ENCODE measurements at regions not wholly inside any gene's neighbourhood (a gene's known extent, or its start where the extent isn't known, plus 50 kb on each side); places are given as distances from the start of the nearest gene placed in this dataset.

DNA sequence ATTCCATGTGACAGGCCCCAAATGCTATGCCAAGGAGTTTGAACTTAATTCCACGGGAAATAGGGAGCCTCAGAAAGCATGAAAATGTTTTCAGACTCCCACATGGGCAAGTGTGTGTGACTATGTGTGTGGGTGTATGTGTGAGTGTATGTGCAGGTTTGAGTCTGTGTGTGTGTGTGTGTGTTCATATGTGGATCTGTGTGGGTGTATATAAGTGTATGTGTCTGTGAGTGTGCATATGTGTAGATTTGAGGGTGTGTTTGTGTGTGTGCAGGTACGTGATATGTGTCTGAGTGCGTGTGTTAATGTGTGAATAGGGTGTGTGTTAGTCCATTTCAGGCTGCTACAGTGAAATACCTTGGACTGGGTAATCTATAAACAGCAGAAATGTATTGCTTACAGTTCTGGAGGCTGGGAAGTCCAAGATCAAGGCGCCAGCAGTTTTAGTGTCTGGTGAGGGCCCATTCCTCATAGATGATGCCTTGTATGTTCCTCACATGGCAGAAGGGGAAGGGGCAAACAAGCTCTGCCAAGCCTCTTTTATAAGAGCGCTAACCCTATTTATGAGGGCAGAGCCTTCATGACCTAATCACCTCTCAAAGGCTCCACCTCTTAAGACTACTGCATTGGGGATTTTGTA lies 181.1 kb upstream of the TAB2 start:
- TF ChIP-seq, protein P1, sequence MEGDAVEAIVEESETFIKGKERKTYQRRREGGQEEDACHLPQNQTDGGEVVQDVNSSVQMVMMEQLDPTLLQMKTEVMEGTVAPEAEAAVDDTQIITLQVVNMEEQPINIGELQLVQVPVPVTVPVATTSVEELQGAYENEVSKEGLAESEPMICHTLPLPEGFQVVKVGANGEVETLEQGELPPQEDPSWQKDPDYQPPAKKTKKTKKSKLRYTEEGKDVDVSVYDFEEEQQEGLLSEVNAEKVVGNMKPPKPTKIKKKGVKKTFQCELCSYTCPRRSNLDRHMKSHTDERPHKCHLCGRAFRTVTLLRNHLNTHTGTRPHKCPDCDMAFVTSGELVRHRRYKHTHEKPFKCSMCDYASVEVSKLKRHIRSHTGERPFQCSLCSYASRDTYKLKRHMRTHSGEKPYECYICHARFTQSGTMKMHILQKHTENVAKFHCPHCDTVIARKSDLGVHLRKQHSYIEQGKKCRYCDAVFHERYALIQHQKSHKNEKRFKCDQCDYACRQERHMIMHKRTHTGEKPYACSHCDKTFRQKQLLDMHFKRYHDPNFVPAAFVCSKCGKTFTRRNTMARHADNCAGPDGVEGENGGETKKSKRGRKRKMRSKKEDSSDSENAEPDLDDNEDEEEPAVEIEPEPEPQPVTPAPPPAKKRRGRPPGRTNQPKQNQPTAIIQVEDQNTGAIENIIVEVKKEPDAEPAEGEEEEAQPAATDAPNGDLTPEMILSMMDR (conservative IDR thresholded peaks at IDR 0.05; ENCODE audit: low read length) = no peak
- no peak for TF ChIP-seq EZH2phosphoT487 (IDR thresholded peaks at IDR 0.05; ENCODE audit: borderline replicate concordance)
